ENCODE measurements at regions not wholly inside any gene's neighbourhood (a gene's known extent, or its start where the extent isn't known, plus 50 kb on each side); places are given as distances from the start of the nearest gene placed in this dataset.
"Not testable (repeated sequence)": the region's sequence is repeated elsewhere in the genome, so short reads cannot be mapped to it uniquely, and the experiment has no call there.

GRCh38 chr7:26948617-26949118, 84.3 kb upstream of the SKAP2 start:
- TF ChIP-seq CTCF (IDR thresholded peaks at IDR 0.05) = no peak
- no peaks in the 10 kb centered on the region for H3K27me3 ChIP-seq (replicated peaks; ENCODE audit: insufficient read depth)

GRCh38 chr7:26944501-26945358, 80.3 kb upstream of the SKAP2 start:
- ATAC-seq (ENCODE audit: insufficient number of reproducible peaks, low FRiP score, low read depth) (no peak), DNase-seq (ENCODE audit: low spot score) (no peak)
- no peaks in the 10 kb centered on the region for H3K27me3 ChIP-seq (replicated peaks; ENCODE audit: insufficient read depth)

More at GRCh38 chr7:26948617-26949118, 84.3 kb upstream of the SKAP2 start:
- DNase-seq (ENCODE audit: low spot score) (no peak), ATAC-seq (ENCODE audit: insufficient number of reproducible peaks, low FRiP score, low read depth) (no peak)
- H3K27ac ChIP-seq = no peak overlapping the region
- H3K9me3 ChIP-seq = no peaks in the 10 kb centered on the region
- no peaks in the 10 kb centered on the region for H3K4me1 ChIP-seq (ENCODE audit: control insufficient read depth in 1 of 2, low read depth in 2 of 2)
- no peaks in the 10 kb centered on the region for H3K36me3 ChIP-seq
- H3K4me3 ChIP-seq = no peak overlapping the region

DNA sequence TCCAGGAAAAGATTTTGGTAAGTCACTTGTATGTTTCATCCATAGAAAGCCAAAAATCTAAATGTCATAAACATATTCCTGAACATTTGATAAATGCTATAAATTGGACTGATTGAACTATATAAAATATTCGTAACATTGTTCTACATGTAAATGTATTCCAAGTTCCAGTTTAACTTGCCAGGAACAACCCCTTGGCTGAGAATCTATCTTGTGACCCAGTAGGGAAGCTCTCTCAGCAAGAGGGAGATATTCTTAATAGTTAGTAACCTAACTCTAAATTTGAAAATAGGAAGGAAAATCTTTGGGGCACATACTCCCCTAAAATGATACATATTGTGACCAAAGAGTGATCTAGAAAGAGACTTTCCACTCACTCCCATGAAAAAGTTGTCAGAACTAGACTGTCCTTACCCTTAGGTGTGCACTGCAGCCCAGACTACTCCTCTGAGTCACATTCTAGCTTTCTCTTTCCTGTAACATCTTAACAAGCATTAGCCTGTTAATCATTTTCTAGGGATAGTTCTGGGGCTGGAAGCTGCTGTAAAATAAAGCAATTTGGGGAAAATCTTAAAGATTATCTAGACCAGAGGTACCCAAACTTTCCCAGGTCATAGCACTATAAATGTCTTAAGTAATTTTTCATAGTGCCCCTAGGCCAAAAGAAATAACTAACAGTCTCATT, 73.7 kb upstream of the SKAP2 start:
- ATAC-seq (ENCODE audit: insufficient number of reproducible peaks, low FRiP score, low read depth) = no peak
- Histone ChIP-seq H3K27me3 (replicated peaks; ENCODE audit: insufficient read depth) (no peaks in the 10 kb centered on the region), H3K36me3 (no peaks in the 10 kb centered on the region), H3K4me3 (no peak overlapping the region), H3K4me1 (ENCODE audit: control insufficient read depth in 1 of 2, low read depth in 2 of 2) (no peaks in the 10 kb centered on the region), H3K9me3 (no peaks in the 10 kb centered on the region), H3K27ac (no peak overlapping the region)
- TF ChIP-seq CTCF (IDR thresholded peaks at IDR 0.05) = no peak
- no peak for DNase-seq (ENCODE audit: low spot score)

More at GRCh38 chr7:26944501-26945358, 80.3 kb upstream of the SKAP2 start:
- no peak for TF ChIP-seq CTCF (IDR thresholded peaks at IDR 0.05)
- Histone ChIP-seq H3K4me3 (no peak overlapping the region), H3K9me3 (no peaks in the 10 kb centered on the region), H3K4me1 (ENCODE audit: control insufficient read depth in 1 of 2, low read depth in 2 of 2) (no peaks in the 10 kb centered on the region), H3K36me3 (no peaks in the 10 kb centered on the region), H3K27ac (no peak overlapping the region)

DNA sequence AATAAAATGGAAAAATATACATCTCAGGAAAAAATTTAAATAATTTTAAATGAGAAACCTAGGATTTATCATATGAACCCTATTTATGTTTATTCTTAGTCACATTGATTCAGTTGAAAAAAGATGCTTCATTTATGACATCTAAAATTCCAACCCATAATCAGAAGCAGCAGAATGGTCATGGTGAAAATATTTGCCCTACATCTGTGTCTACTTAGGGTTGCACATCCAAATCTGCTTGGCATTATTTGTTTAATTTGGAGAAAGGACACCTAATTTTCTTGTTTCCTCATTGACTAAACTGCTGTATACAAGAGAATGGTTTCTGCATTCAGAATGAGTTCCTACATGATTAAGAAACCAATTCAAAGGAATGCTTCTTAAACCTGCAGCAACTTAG, 72.9 kb upstream of the SKAP2 start:
- no peaks in the 10 kb centered on the region for H3K4me1 ChIP-seq (ENCODE audit: control insufficient read depth in 1 of 2, low read depth in 2 of 2)
- no peak for DNase-seq (ENCODE audit: low spot score)
- TF ChIP-seq CTCF (IDR thresholded peaks at IDR 0.05) = no peak
- no peaks in the 10 kb centered on the region for H3K9me3 ChIP-seq
- ATAC-seq (ENCODE audit: insufficient number of reproducible peaks, low FRiP score, low read depth) = no peak
- H3K27me3 ChIP-seq (replicated peaks; ENCODE audit: insufficient read depth) = no peaks in the 10 kb centered on the region
- H3K36me3 ChIP-seq = no peaks in the 10 kb centered on the region
- H3K27ac ChIP-seq = no peak overlapping the region
- no peak overlapping the region for H3K4me3 ChIP-seq

DNA sequence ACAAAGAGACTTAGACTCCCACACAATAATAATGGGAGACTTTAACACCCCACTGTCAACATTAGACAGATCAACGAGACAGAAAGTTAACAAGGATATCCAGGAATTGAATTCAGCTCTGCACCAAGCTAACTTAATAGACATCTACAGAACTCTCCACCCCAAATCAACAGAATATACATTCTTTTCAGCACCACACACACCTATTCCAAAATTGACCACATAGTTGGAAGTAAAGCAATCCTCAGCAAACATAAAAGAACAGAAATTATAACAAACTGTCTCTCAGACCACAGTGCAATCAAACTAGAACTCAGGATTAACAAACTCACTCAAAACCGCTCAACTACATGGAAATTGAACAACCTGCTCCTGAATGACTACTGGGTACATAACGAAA, 68.2 kb upstream of the SKAP2 start:
- not testable (repeated sequence) for H3K4me3 ChIP-seq; DNase-seq (ENCODE audit: low spot score); H3K9me3 ChIP-seq; H3K27ac ChIP-seq; H3K36me3 ChIP-seq; H3K27me3 ChIP-seq (replicated peaks; ENCODE audit: insufficient read depth); ATAC-seq (ENCODE audit: insufficient number of reproducible peaks, low FRiP score, low read depth); H3K4me1 ChIP-seq (ENCODE audit: control insufficient read depth in 1 of 2, low read depth in 2 of 2)
